Panc1 (cell line): ENCODE measurements at regions not wholly inside any gene's neighbourhood (a gene's known extent, or its start where the extent isn't known, plus 50 kb on each side); places are given as distances from the start of the nearest gene placed in this dataset.

Experiments used
- CTCF ChIP-seq: fragments of 450-650 bp; IDR thresholded peaks from 2 replicates; pipeline ENCODE4 v1.5.1; 2017; ENCODE audit warnings: mild to moderate bottlenecking
- POLR2AphosphoS5 ChIP-seq: IDR thresholded peaks from 2 replicates; pipeline ENCODE4 v1.6.1; 2012; ENCODE audit warnings: mild to moderate bottlenecking, low read depth, low read length, moderate library complexity

GRCh38 chrX:21047034-21047455 lies 327.2 kb upstream of the CNKSR2 start:
- TF ChIP-seq CTCF (no peak), POLR2AphosphoS5 (no peak)
